H1 (cell line): ENCODE measurements at regions not wholly inside any gene's neighbourhood (a gene's known extent, or its start where the extent isn't known, plus 50 kb on each side); places are given as distances from the start of the nearest gene placed in this dataset.
A peak's percentile ranks its signal among the peaks of the same experiment; 100 is the strongest.

ENCODE experiments used
- BACH1 ChIP-seq: IDR thresholded peaks from 2 replicates; pipeline ENCODE4 v1.6.1; 2012; ENCODE audit warnings: low read length, improper control_type of control experiment
- CREB1 ChIP-seq: IDR thresholded peaks from 2 replicates; pipeline ENCODE4 v1.6.1; 2012; ENCODE audit warnings: inconsistent platforms
- EP300 ChIP-seq, 2 experiments: IDR thresholded peaks; 1 replicate in 1 of 2; 2 replicates in 1 of 2; pipeline ENCODE4 v1.6.1; 2011 to 2012; ENCODE audit warnings: low read depth in 2 of 2, low read length in 2 of 2, mild to moderate bottlenecking in 2 of 2, borderline replicate concordance in 1 of 2, inconsistent platforms in 1 of 2, moderate library complexity in 1 of 2
- MAFK ChIP-seq: IDR thresholded peaks from 2 replicates; pipeline ENCODE4 v1.6.1; 2012; ENCODE audit warnings: low read depth, mild to moderate bottlenecking, improper control_type of control experiment, low read length
- RXRA ChIP-seq: IDR thresholded peaks from 2 replicates; pipeline ENCODE4 v1.6.1; 2011; ENCODE audit warnings: low read depth, mild to moderate bottlenecking, low read length, moderate library complexity; ENCODE audit not compliant: insufficient read depth
- TBP ChIP-seq: IDR thresholded peaks from 2 replicates; pipeline ENCODE4 v1.6.1; 2011; ENCODE audit warnings: low read depth, low read length, improper control_type of control experiment
- TF ChIP-seq, protein P1 (sequence below): fragments of 300-600 bp; sonication (generic); IDR thresholded peaks from 2 replicates; pipeline ENCODE4 v1.7.1; 2012; ENCODE audit warnings: low read length, moderate library complexity, mild to moderate bottlenecking, inconsistent platforms; ENCODE audit not compliant: insufficient replicate concordance
- TF ChIP-seq, protein P2 (sequence below): IDR thresholded peaks from 2 replicates; pipeline ENCODE4 v1.6.1; 2011; ENCODE audit warnings: low read depth, mild to moderate bottlenecking, low read length; ENCODE audit not compliant: insufficient read depth

DNA sequence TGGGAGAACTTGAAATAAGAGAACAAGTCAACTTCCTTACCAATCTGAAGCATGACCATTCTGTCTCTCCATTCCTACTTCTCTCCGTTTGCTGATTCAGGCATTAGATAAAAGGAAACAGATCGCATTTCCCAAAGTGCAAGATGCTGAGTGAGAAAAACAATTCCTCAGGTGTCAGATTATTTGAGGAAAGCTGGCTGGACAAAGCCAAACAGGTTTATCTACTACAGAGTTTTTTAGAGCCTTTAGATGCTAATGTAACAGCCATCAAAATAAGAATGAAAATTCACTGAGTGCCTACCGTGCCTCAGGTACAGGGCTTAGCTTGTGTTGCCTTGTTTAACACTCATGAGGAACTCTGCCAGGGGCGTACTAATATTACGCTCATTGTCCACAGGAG lies 135.9 kb upstream of the MBL2 start (continued):
- TF ChIP-seq, protein P1, sequence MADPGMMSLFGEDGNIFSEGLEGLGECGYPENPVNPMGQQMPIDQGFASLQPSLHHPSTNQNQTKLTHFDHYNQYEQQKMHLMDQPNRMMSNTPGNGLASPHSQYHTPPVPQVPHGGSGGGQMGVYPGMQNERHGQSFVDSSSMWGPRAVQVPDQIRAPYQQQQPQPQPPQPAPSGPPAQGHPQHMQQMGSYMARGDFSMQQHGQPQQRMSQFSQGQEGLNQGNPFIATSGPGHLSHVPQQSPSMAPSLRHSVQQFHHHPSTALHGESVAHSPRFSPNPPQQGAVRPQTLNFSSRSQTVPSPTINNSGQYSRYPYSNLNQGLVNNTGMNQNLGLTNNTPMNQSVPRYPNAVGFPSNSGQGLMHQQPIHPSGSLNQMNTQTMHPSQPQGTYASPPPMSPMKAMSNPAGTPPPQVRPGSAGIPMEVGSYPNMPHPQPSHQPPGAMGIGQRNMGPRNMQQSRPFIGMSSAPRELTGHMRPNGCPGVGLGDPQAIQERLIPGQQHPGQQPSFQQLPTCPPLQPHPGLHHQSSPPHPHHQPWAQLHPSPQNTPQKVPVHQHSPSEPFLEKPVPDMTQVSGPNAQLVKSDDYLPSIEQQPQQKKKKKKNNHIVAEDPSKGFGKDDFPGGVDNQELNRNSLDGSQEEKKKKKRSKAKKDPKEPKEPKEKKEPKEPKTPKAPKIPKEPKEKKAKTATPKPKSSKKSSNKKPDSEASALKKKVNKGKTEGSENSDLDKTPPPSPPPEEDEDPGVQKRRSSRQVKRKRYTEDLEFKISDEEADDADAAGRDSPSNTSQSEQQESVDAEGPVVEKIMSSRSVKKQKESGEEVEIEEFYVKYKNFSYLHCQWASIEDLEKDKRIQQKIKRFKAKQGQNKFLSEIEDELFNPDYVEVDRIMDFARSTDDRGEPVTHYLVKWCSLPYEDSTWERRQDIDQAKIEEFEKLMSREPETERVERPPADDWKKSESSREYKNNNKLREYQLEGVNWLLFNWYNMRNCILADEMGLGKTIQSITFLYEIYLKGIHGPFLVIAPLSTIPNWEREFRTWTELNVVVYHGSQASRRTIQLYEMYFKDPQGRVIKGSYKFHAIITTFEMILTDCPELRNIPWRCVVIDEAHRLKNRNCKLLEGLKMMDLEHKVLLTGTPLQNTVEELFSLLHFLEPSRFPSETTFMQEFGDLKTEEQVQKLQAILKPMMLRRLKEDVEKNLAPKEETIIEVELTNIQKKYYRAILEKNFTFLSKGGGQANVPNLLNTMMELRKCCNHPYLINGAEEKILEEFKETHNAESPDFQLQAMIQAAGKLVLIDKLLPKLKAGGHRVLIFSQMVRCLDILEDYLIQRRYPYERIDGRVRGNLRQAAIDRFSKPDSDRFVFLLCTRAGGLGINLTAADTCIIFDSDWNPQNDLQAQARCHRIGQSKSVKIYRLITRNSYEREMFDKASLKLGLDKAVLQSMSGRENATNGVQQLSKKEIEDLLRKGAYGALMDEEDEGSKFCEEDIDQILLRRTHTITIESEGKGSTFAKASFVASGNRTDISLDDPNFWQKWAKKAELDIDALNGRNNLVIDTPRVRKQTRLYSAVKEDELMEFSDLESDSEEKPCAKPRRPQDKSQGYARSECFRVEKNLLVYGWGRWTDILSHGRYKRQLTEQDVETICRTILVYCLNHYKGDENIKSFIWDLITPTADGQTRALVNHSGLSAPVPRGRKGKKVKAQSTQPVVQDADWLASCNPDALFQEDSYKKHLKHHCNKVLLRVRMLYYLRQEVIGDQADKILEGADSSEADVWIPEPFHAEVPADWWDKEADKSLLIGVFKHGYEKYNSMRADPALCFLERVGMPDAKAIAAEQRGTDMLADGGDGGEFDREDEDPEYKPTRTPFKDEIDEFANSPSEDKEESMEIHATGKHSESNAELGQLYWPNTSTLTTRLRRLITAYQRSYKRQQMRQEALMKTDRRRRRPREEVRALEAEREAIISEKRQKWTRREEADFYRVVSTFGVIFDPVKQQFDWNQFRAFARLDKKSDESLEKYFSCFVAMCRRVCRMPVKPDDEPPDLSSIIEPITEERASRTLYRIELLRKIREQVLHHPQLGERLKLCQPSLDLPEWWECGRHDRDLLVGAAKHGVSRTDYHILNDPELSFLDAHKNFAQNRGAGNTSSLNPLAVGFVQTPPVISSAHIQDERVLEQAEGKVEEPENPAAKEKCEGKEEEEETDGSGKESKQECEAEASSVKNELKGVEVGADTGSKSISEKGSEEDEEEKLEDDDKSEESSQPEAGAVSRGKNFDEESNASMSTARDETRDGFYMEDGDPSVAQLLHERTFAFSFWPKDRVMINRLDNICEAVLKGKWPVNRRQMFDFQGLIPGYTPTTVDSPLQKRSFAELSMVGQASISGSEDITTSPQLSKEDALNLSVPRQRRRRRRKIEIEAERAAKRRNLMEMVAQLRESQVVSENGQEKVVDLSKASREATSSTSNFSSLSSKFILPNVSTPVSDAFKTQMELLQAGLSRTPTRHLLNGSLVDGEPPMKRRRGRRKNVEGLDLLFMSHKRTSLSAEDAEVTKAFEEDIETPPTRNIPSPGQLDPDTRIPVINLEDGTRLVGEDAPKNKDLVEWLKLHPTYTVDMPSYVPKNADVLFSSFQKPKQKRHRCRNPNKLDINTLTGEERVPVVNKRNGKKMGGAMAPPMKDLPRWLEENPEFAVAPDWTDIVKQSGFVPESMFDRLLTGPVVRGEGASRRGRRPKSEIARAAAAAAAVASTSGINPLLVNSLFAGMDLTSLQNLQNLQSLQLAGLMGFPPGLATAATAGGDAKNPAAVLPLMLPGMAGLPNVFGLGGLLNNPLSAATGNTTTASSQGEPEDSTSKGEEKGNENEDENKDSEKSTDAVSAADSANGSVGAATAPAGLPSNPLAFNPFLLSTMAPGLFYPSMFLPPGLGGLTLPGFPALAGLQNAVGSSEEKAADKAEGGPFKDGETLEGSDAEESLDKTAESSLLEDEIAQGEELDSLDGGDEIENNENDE, result peak; percentile 32
- TF ChIP-seq EP300 (IDR thresholded peaks at IDR 0.05; ENCODE audit: borderline replicate concordance in 1 of 2, low read depth in 2 of 2, low read length in 2 of 2) (peak in 1 of 2 experiments; percentile 9; a peak in 1 of 3 replicates), TBP (0 out of 2 replicates have a peak, but pooled peaks have one; percentile 9), RXRA (no peak), CREB1 (no peak), MAFK (peak; percentile 66), BACH1 (0 out of 2 replicates have a peak, but pooled peaks have one; percentile 51)
- TF ChIP-seq, protein P2, sequence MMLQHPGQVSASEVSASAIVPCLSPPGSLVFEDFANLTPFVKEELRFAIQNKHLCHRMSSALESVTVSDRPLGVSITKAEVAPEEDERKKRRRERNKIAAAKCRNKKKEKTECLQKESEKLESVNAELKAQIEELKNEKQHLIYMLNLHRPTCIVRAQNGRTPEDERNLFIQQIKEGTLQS, result no peak
- TF ChIP-seq, all 59 proteins: peak for 7
